HUES64 (cell line): ENCODE measurements at regions not wholly inside any gene's neighbourhood (a gene's known extent, or its start where the extent isn't known, plus 50 kb on each side); places are given as distances from the start of the nearest gene placed in this dataset.
A peak's percentile ranks its signal among the peaks of the same experiment; 100 is the strongest.

Source experiments
- H3K27ac ChIP-seq: 2 replicates; pipeline ENCODE4 v1.7.0; 2013; ENCODE audit warnings: low read depth, low read length, inconsistent platforms
- H3K27me3 ChIP-seq: 2 replicates; pipeline ENCODE4 v1.6.1; 2013; ENCODE audit warnings: mild to moderate bottlenecking, low read length; ENCODE audit not compliant: insufficient read depth
- H3K36me3 ChIP-seq: 2 replicates; pipeline ENCODE4 v1.6.1; 2013; ENCODE audit warnings: mild to moderate bottlenecking, low read length; ENCODE audit not compliant: insufficient read depth
- H3K4me1 ChIP-seq: 2 replicates; pipeline ENCODE4 v1.6.1; 2013; ENCODE audit warnings: mild to moderate bottlenecking, low read length, moderate library complexity; ENCODE audit not compliant: insufficient read depth
- H3K4me3 ChIP-seq: 2 replicates; pipeline ENCODE4 v1.5.1; 2013; ENCODE audit warnings: mild to moderate bottlenecking, low read length, moderate library complexity
- H3K9ac ChIP-seq: 2 replicates; pipeline ENCODE4 v1.6.1; 2013; ENCODE audit warnings: mild to moderate bottlenecking, low read depth, low read length
- H3K9me3 ChIP-seq: 2 replicates; pipeline ENCODE4 v1.6.1; 2013; ENCODE audit warnings: low read depth, low read length; ENCODE audit not compliant: insufficient read depth
- WGBS: fragments of 150-250, 120-280 bp; methylation state at CpG from one replicate; pipeline ENCODE4 v1.1.7; 2013; ENCODE audit warnings: missing lambda C conversion rate; 5-methylcytosine and 5-hydroxymethylcytosine counted together

GRCh38 chr6:91669871-91670268 is 1083.0 kb upstream of the MAP3K7 start:
- Histone ChIP-seq H3K36me3 (no peaks in the 10 kb centered on the region), H3K27ac (no peak overlapping the region), H3K9me3 (no peaks in the 10 kb centered on the region), H3K9ac (no peak overlapping the region), H3K4me1 (no peaks in the 10 kb centered on the region), H3K4me3 (no peak overlapping the region), H3K27me3 (no peaks in the 10 kb centered on the region)
- WGBS: 93% methylated on average over 3 of the region's 3 CpGs

DNA sequence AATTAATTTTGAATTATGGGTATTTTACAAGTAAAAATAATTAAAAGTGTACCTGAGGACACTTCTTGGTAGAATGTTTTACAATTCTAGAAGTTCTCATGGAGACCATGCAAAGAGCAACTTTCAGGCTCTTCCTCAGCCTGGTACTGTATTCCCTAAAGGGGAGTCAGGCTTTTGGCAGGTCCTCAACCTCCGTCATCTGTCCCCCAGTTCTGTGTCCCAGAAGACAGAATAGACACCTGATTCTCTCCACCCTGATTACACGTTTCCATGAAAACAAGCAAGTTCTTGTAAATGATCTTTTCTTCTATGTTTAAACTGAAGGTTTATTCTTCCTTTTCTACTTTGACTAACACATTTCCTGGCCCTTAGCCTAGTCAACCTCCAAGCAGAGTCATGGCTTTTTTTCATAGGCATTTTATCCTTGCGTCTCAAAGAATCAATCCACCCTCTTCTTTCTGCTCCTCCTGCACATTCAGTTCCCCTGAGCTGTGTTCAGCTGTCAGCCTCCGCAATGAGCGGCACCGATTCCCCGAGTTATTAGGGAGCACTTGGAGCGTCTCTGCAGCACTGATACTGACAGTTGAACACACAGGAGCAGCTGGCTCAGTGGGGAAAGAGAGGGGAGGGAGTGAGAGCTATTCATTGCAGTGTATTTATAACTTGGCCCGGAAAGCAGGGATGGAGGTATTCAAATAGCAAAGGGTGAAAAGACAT is 1082.4 kb upstream of the MAP3K7 start:
- H3K4me1 ChIP-seq: no peaks in the 10 kb centered on the region
- no peak overlapping the region for H3K4me3 ChIP-seq
- WGBS: 94% methylated on average over 9 of the region's 9 CpGs
- H3K9me3 ChIP-seq: no peaks in the 10 kb centered on the region
- H3K36me3 ChIP-seq: no peaks in the 10 kb centered on the region
- H3K27ac ChIP-seq: no peak overlapping the region
- no peaks in the 10 kb centered on the region for H3K27me3 ChIP-seq
- H3K9ac ChIP-seq: no peak overlapping the region

GRCh38 chr6:91667596-91667995 is 1080.7 kb upstream of the MAP3K7 start:
- H3K27me3 ChIP-seq: no peaks in the 10 kb centered on the region
- no peaks in the 10 kb centered on the region for H3K36me3 ChIP-seq
- H3K9ac ChIP-seq: no peak overlapping the region
- no peak overlapping the region for H3K27ac ChIP-seq
- no peaks in the 10 kb centered on the region for H3K9me3 ChIP-seq
- no peaks in the 10 kb centered on the region for H3K4me1 ChIP-seq
- no peak overlapping the region for H3K4me3 ChIP-seq
- 82% methylated on average over 4 of the region's 4 CpGs for WGBS

- H3K4me3 ChIP-seq: no peak overlapping the region
- WGBS: 97% methylated on average over 1 of the region's 2 CpGs
- H3K9ac ChIP-seq: no peak overlapping the region
- H3K27me3 ChIP-seq: no peaks in the 10 kb centered on the region
- H3K36me3 ChIP-seq: no peaks in the 10 kb centered on the region
- H3K9me3 ChIP-seq: no peaks in the 10 kb centered on the region
- no peak overlapping the region for H3K27ac ChIP-seq
- no peaks in the 10 kb centered on the region for H3K4me1 ChIP-seq
Measured at GRCh38 chr6:91664327-91664959, 1077.6 kb upstream of the MAP3K7 start.

GRCh38 chr6:91660893-91661292 is 1074.0 kb upstream of the MAP3K7 start:
- 86% methylated on average over 1 of the region's 1 CpG for WGBS

DNA sequence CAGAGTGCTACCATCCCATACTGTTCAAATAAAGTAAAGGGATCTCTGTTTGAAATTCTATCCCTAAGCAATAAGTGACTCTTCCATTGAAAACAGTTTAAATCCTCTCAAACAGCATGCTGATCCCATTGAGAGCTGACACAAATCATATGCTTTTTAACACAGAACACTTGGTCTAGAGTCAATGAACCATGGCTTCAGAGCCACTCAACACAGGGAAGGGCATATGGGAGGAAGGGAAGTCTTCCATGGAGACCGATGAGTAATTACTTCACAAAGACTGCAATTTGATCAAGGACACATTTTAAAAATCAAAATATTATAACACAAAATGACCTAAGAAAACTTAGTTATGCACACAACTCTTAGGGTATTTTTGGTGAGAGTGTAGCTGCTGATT is 1073.0 kb upstream of the MAP3K7 start:
- H3K27ac ChIP-seq: no peak overlapping the region
- H3K9ac ChIP-seq: no peak overlapping the region
- WGBS: no CpG with 5 or more reads among the region's 1 CpG
- peaks cover 7% of the 10 kb centered on the region for H3K4me1 ChIP-seq
- H3K4me3 ChIP-seq: no peak overlapping the region
- no peaks in the 10 kb centered on the region for H3K36me3 ChIP-seq
- H3K27me3 ChIP-seq: no peaks in the 10 kb centered on the region
- H3K9me3 ChIP-seq: no peaks in the 10 kb centered on the region

More at GRCh38 chr6:91660893-91661292, 1074.0 kb upstream of the MAP3K7 start:
- H3K4me3 ChIP-seq: no peak overlapping the region
- H3K9me3 ChIP-seq: no peaks in the 10 kb centered on the region
- H3K36me3 ChIP-seq: no peaks in the 10 kb centered on the region
- no peak overlapping the region for H3K9ac ChIP-seq
- H3K27me3 ChIP-seq: no peaks in the 10 kb centered on the region
- H3K27ac ChIP-seq: no peak overlapping the region
- no peaks in the 10 kb centered on the region for H3K4me1 ChIP-seq

DNA sequence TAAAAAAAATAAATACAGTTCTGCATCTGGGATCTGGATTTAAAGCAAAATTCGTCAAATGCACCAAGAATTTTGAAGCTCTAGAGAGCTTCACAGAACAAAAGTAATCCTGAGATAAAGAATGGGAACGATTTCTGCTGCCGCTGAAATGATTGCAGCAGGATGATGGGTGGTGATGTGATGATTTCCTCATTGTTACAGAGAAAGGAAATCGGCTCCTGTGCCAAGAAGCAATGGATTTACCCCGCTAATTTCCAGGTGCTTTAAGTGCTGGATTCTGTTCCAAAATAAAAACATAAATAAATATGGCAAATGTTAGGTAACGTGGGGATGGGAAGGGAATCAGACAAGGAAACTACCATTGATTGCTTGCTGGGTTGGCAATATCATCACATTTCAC is 1067.9 kb upstream of the MAP3K7 start:
- Histone ChIP-seq H3K4me1 (peaks cover 24% of the 10 kb centered on the region), H3K27ac (peak overlapping the region; percentile 65; the same call in 1 of the 2 replicates), H3K27me3 (no peaks in the 10 kb centered on the region), H3K9ac (no peak overlapping the region), H3K36me3 (no peaks in the 10 kb centered on the region), H3K9me3 (no peaks in the 10 kb centered on the region), H3K4me3 (peak overlapping the region; percentile 9; the same call in 1 of the 2 replicates)
- 81% methylated on average over 6 of the region's 6 CpGs for WGBS

- Histone ChIP-seq H3K9ac (no peak overlapping the region), H3K27ac (peak overlapping the region; percentile 65; the same call in 1 of the 2 replicates), H3K36me3 (no peaks in the 10 kb centered on the region), H3K4me1 (peaks cover 24% of the 10 kb centered on the region), H3K9me3 (no peaks in the 10 kb centered on the region), H3K27me3 (no peaks in the 10 kb centered on the region), H3K4me3 (peak overlapping the region; percentile 24; the same call in 1 of the 2 replicates)
- WGBS: 21% methylated on average over 3 of the region's 3 CpGs
Measured at GRCh38 chr6:91654357-91654756, 1067.5 kb upstream of the MAP3K7 start.

GRCh38 chr6:91653895-91654294 is 1067.0 kb upstream of the MAP3K7 start:
- Histone ChIP-seq H3K27me3 (no peaks in the 10 kb centered on the region), H3K9ac (no peak overlapping the region), H3K36me3 (no peaks in the 10 kb centered on the region), H3K27ac (peak overlapping the region; percentile 65; the same call in 1 of the 2 replicates), H3K9me3 (no peaks in the 10 kb centered on the region), H3K4me1 (peaks cover 24% of the 10 kb centered on the region), H3K4me3 (peak overlapping the region; percentile 24; the same call in 1 of the 2 replicates)
- WGBS: 45% methylated on average over 5 of the region's 5 CpGs

GRCh38 chr6:91653076-91653723 is 1066.3 kb upstream of the MAP3K7 start:
- H3K9me3 ChIP-seq: no peaks in the 10 kb centered on the region
- H3K4me1 ChIP-seq: peaks cover 24% of the 10 kb centered on the region
- no peak overlapping the region for H3K4me3 ChIP-seq
- H3K27me3 ChIP-seq: no peaks in the 10 kb centered on the region
- peak overlapping the region; percentile 65; the same call in 1 of the 2 replicates for H3K27ac ChIP-seq
- H3K36me3 ChIP-seq: no peaks in the 10 kb centered on the region
- WGBS: 91% methylated on average over 5 of the region's 6 CpGs
- H3K9ac ChIP-seq: no peak overlapping the region

DNA sequence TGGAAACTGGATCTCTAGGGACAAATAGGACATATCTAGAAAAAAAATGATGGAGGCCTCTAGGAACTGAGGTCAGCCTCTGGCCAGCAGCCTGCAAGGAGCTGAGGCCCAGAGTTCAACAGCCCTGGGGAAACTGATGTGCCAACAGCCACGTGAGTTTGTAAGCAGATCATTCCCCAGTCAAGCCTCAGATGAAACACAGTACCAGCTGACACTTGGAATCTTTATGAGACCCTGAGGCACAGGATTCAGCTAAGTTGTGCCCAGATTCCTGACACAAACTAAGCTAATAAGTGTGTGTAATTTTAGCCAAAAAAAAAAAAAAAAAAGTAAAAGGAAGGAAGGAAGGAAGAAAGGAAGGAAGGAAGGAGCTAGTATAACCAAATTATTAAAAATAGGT is 1059.8 kb upstream of the MAP3K7 start:
- Histone ChIP-seq H3K27ac (no peak overlapping the region), H3K27me3 (no peaks in the 10 kb centered on the region), H3K4me1 (no peaks in the 10 kb centered on the region), H3K4me3 (no peak overlapping the region), H3K36me3 (no peaks in the 10 kb centered on the region), H3K9ac (no peak overlapping the region), H3K9me3 (no peaks in the 10 kb centered on the region)
- 87% methylated on average over 1 of the region's 1 CpG for WGBS
